Glomerular endothelial cell (primary cell): ENCODE measurements at regions not wholly inside any gene's neighbourhood (a gene's known extent, or its start where the extent isn't known, plus 50 kb on each side); places are given as distances from the start of the nearest gene placed in this dataset.
"Not testable (repeated sequence)": the region's sequence is repeated elsewhere in the genome, so short reads cannot be mapped to it uniquely, and the experiment has no call there.

Experiments used
- DNase-seq: peaks from one replicate; pipeline ENCODE4 v3.0.0-alpha.2; 2011; ENCODE audit warnings: low read depth, low spot score; ENCODE audit errors: extremely low read depth

GRCh38 chr11:67806728-67807235, 132.4 kb upstream of the ALDH3B2 start:
- DNase-seq = not testable (repeated sequence)

GRCh38 chr11:67806183-67806582, 131.8 kb upstream of the ALDH3B2 start:
- DNase-seq = not testable (repeated sequence)

- DNase-seq = peak; percentile 37
Measured at GRCh38 chr11:67805253-67806126, 131.1 kb upstream of the ALDH3B2 start.

DNA sequence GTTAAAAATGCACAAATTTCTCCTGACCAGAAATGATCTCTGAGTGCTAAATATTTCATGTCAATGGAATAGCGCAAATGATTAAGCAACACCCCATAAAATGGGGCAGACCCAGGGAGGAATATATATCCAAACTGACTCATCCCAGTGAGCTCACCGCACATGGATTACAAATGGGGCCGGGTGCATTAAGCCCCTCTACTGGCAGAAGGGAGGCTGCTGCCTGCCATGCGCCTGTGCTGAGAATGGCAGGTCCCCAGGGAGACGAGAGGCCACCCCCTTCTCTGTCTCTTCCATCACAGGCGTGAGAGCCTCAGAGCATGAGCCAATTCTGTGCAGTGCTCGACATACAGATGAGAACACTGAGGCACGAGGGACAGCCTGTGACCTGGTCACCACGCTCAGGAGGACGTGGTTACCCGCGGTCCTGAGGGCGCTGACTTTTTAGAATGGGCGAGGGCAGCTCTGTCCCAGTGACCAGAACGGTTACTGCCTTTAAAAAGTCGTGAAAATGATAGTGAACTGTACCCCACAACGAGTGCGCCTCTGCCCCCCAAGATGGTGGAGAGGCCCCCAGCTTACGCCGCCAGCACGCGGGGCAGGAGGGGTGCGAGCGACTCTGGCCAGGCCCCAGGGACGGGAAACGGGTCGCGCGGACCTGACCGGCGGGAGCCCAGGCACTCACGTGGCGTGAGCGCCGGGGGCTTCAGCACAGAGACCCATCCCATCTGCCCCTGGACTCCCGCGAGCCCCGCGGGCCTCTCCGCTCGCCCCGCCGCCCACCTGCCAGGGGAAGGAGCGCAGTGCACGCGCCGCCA, 130.2 kb upstream of the ALDH3B2 start:
- not testable (repeated sequence) for DNase-seq

GRCh38 chr11:67803519-67803918, 129.1 kb upstream of the ALDH3B2 start:
- DNase-seq = not testable (repeated sequence)

DNA sequence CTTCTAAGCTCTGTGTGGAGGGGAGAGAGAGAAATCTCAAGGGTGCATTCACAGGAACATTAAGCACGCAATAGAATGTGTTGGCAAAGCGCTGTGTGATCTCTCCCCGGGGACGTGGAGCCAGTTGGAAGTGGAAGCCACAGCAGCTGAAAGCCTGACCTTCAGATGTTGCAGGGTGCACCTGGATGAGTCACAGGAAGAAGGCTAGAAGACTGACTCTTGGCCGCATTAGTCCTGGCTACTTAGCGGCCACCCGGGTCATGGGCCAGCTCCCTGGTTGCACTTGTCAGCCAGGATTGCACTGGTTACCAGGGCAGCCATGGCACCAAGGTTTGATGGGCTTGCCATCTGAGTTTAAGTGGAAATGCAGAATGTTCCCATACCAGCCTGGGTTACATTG, 128.6 kb upstream of the ALDH3B2 start:
- DNase-seq = not testable (repeated sequence)

GRCh38 chr11:67802623-67803022, 128.2 kb upstream of the ALDH3B2 start:
- DNase-seq = not testable (repeated sequence)

GRCh38 chr11:67801397-67801796, 127.0 kb upstream of the ALDH3B2 start:
- not testable (repeated sequence) for DNase-seq

GRCh38 chr11:67800591-67800990, 126.2 kb upstream of the ALDH3B2 start:
- DNase-seq = not testable (repeated sequence)

DNA sequence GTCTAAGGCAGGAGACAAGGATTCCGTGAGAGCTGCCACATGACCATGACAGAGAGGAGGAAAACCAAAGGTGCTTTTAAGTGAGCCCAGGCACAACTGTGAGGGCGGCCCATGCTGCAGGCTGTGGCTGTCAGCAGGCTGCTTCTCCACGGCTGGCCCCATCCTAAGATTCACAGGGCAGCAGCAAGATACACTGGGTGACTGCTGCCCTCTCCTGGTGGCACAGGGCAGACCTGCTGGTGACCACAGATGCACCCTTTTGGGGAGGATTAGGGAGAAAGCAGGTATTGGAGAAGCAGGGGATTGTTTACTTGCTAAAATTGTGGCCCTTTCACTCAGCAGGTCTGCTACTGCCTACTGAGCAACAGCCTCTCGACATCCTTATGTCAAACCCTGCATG, 125.4 kb upstream of the ALDH3B2 start:
- DNase-seq = not testable (repeated sequence)

DNA sequence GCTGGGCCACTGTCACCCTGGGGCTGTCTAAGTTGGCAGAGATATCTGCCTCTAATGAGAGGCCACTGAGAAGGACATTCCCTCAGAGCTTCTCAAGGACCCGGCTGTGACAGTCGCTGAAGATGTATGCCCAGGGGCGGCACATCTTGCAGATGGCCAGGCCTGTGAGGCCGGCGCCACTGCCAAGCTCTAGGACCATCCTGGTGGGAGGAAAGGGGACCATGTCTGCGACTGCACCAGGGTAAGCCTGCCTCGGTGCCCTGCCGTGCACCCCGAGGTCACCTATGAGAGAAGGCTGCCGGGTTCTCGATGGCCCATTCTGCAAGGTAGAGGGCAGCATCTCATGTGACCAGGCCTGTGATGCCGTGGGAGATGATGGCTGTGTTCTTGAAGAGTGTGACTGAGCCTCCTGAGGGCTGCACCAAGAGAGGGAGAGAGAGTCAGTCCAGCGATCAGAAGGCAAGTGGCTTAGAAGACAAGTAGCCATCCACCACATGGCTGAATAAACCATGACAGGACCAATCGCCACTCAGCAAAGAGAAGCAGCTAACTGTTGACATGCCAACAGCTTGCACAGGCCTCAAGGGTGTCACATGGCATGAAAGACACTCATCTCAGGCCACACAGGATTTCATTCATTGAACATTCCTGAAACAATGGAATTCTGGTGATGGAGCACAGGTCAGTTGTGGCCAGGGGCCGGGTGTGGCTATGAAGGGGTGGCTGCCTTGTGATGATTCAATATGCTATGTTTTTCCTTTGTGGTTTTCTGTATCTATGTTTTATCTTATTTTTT, 123.5 kb upstream of the ALDH3B2 start:
- DNase-seq = not testable (repeated sequence)

- DNase-seq = no peak
Measured at GRCh38 chr11:67795746-67796145, 121.3 kb upstream of the ALDH3B2 start.

GRCh38 chr11:67793750-67794149, 119.3 kb upstream of the ALDH3B2 start:
- not testable (repeated sequence) for DNase-seq

- DNase-seq = not testable (repeated sequence)
Measured at GRCh38 chr11:67792273-67792990, 118.0 kb upstream of the ALDH3B2 start.

DNA sequence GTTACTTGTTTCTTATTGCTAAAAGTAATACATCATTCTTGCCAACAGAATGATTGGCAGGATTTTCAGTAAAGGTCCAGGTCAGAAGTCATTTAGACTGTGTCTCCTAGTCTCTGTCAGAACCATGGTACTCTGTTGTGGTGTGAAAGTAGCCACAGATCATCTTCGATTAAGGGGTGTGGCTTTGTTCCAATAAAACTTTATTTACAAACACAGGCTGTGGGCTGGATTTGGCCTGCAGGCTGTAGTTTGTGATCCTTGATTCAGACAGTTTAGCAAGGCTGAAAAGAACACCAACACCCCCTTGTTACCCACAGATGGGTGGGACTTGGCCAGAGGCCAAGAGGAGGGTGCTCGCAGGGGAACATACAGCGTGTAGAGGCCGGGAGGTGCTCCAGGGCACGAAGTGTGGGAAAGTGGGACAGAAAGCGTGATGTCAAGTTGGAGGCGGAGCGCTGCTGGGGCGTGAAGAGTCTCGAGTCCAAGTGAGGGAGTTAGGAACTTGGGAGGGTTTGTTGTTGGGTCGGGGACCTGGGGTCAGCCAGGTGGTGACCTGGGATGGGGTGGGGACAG, 117.3 kb upstream of the ALDH3B2 start:
- not testable (repeated sequence) for DNase-seq

GRCh38 chr11:67788341-67788695, 113.9 kb upstream of the ALDH3B2 start:
- not testable (repeated sequence) for DNase-seq

- not testable (repeated sequence) for DNase-seq
Measured at GRCh38 chr11:67787681-67788340, 113.4 kb upstream of the ALDH3B2 start.

DNA sequence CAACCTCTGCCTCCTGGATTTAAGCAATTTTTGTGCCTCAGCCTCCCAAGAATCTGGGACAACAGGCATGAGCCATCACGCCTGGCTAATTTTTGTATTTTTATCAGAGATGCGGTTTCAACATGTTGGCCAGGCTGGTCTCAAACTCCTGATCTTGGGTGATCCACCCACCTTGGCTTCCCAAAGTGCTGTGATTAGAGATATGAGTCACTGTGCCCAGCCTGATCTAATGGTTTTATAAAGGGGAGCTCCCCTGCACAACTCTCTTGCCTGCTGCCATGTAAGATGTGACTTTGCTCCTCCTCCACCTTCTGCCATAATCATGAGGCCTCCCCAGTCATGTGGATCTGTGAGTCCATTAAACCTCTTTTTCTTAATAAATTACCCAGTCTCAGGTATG, 107.5 kb upstream of the ALDH3B2 start:
- DNase-seq = not testable (repeated sequence)

DNA sequence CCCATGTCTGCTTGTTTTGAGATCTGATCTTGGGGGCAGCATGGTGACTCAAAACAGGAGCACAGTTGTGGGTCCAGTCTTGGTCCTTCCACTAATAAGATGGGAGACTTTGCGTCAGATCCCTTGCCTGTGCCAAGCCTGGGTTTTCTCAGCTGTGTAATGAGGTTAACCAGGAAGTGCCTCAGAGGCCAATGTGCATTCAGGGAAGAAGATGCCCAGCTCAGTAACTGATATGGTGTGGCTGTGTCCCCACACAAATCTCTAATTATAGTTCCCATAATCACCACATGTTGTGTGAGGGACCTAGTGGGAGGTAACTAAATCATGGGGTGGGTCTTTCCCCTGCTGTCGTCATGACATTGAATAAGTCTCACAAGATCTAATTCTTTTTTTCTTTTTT, 107.1 kb upstream of the ALDH3B2 start:
- DNase-seq = not testable (repeated sequence)
